Neural cell (in vitro differentiated cells): ENCODE measurements at regions not wholly inside any gene's neighbourhood (a gene's known extent, or its start where the extent isn't known, plus 50 kb on each side); places are given as distances from the start of the nearest gene placed in this dataset.

Experiments
- H2AFZ ChIP-seq: fragments of 200-600, 300-800 bp; sonication (generic), shearing (Covaris generic); 2 replicates; pipeline ENCODE4 v1.6.0; 2014; ENCODE audit warnings: low read depth, mild to moderate bottlenecking, antibody characterized with exemption, low read length, moderate library complexity
- H3F3A ChIP-seq: fragments of 200-600 bp; shearing (Covaris generic); 2 replicates; pipeline ENCODE4 v1.6.1; 2016; ENCODE audit warnings: mild to moderate bottlenecking, moderate library complexity, mixed read lengths, antibody characterized with exemption, low read length; ENCODE audit not compliant: insufficient read depth, poor library complexity, severe bottlenecking
- H3K27ac ChIP-seq: fragments of 200-600, 300-800 bp; sonication (generic), shearing (Covaris generic); 2 replicates; pipeline ENCODE4 v1.5.1; 2014; ENCODE audit warnings: mild to moderate bottlenecking, low read length, moderate library complexity
- H3K27me3 ChIP-seq: fragments of 300-800, 200-600 bp; sonication (generic), shearing (Covaris generic); 2 replicates; pipeline ENCODE4 v1.6.0; 2014; ENCODE audit warnings: mild to moderate bottlenecking, low read depth, low read length, moderate library complexity; ENCODE audit not compliant: insufficient read depth
- H3K36me3 ChIP-seq: fragments of 300-800, 200-600 bp; sonication (generic), shearing (Covaris generic); 2 replicates; pipeline ENCODE4 v1.5.1; 2014; ENCODE audit warnings: mild to moderate bottlenecking, antibody characterized with exemption, low read length, moderate library complexity; ENCODE audit not compliant: insufficient read depth
- H3K4me2 ChIP-seq: fragments of 300-800, 200-600 bp; sonication (generic), shearing (Covaris generic); 2 replicates; pipeline ENCODE4 v1.6.0; 2014; ENCODE audit warnings: mild to moderate bottlenecking, low read length
- H3K4me3 ChIP-seq: fragments of 300-800, 200-600 bp; sonication (generic), shearing (Covaris generic); 2 replicates; pipeline ENCODE4 v1.5.1; 2014; ENCODE audit warnings: mild to moderate bottlenecking, low read length, moderate library complexity
- H3K79me2 ChIP-seq: fragments of 200-600 bp; shearing (Covaris generic); replicated peaks from 2 replicates; pipeline ENCODE4 v1.6.0; 2014; ENCODE audit warnings: mild to moderate bottlenecking, low read length, moderate library complexity; ENCODE audit not compliant: insufficient read depth
- H3K9ac ChIP-seq: fragments of 300-800, 200-600 bp; sonication (generic), shearing (Covaris generic); 2 replicates; pipeline ENCODE4 v1.6.1; 2016; ENCODE audit warnings: mild to moderate bottlenecking, low read length, mixed read lengths
- H3K9me2 ChIP-seq: fragments of 200-600 bp; shearing (Covaris generic); 2 replicates; pipeline ENCODE4 v1.6.1; 2016; ENCODE audit warnings: mild to moderate bottlenecking, low read length, mixed read lengths; ENCODE audit not compliant: insufficient read depth
- H3K9me3 ChIP-seq: fragments of 200-600, 300-800 bp; sonication (generic), shearing (Covaris generic); 2 replicates; pipeline ENCODE4 v1.6.1; 2016; ENCODE audit warnings: mild to moderate bottlenecking, mixed run types, low read length, moderate library complexity, mixed read lengths
- H4K20me1 ChIP-seq: fragments of 200-600 bp; shearing (Covaris generic); 2 replicates; pipeline ENCODE4 v1.6.1; 2016; ENCODE audit warnings: mild to moderate bottlenecking, mixed run types; ENCODE audit not compliant: insufficient read depth
- EP300 ChIP-seq: fragments of 450-650 bp; conservative IDR thresholded peaks from 2 replicates; pipeline ENCODE4 v1.6.1; 2014; ENCODE audit warnings: antibody characterized with exemption, mild to moderate bottlenecking, moderate library complexity; ENCODE audit not compliant: poor library complexity, severe bottlenecking
- EZH2 ChIP-seq: fragments of 200-600, 300-800 bp; shearing (Covaris generic), sonication (generic); IDR thresholded peaks from 2 replicates; pipeline ENCODE4 v1.6.1; 2014; ENCODE audit warnings: antibody characterized with exemption, low read length, borderline replicate concordance, mild to moderate bottlenecking; ENCODE audit not compliant: insufficient read depth, poor library complexity, severe bottlenecking
- MXI1 ChIP-seq: fragments of 450-650 bp; conservative IDR thresholded peaks from 2 replicates; pipeline ENCODE4 v1.6.1; 2014; ENCODE audit warnings: antibody characterized with exemption, mild to moderate bottlenecking; ENCODE audit not compliant: poor library complexity, severe bottlenecking
- POLR2AphosphoS5 ChIP-seq: IDR thresholded peaks from 2 replicates; pipeline ENCODE4 v1.6.1; 2012
- RAD21 ChIP-seq: fragments of 450-650 bp; conservative IDR thresholded peaks from 2 replicates; pipeline ENCODE4 v1.6.1; 2014; ENCODE audit warnings: antibody characterized with exemption, mild to moderate bottlenecking, moderate library complexity
- REST ChIP-seq: IDR thresholded peaks from 2 replicates; pipeline ENCODE4 v1.6.1; 2012; ENCODE audit warnings: borderline replicate concordance
- SMC3 ChIP-seq: fragments of 450-650 bp; conservative IDR thresholded peaks from 2 replicates; pipeline ENCODE4 v1.6.1; 2014; ENCODE audit warnings: antibody characterized with exemption, mild to moderate bottlenecking, moderate library complexity; ENCODE audit not compliant: poor library complexity
- TAF1 ChIP-seq: IDR thresholded peaks from 2 replicates; pipeline ENCODE4 v1.6.1; 2012; ENCODE audit warnings: low read depth
- TF ChIP-seq, protein P1 (sequence below): fragments of 450-650 bp; IDR thresholded peaks from 2 replicates; pipeline ENCODE4 v1.5.1; 2014; ENCODE audit warnings: antibody characterized with exemption, mild to moderate bottlenecking, moderate library complexity; ENCODE audit not compliant: poor library complexity, severe bottlenecking

DNA sequence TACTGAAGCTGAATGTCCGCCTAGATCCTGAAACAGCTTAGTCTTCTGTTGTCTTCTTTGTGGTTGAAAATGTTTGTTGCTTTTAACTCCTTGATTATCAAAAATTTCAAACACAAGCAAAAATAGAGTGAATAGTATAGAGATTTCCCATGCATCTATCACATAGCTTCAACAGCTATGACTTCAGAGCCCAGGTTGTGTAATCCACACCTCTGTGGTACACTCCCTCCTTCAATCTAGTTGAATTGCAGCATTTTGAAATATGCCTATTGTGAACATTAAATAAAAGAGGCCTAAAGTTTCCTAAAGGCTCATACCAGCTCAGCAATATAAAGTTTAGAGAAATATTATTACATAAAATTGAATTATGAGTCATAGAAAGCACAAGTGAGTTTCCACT, 204.7 kb upstream of the HDAC9 start:
- Histone ChIP-seq H3K9me2 (no peaks in the 10 kb centered on the region), H3K27ac (no peak overlapping the region), H3K9me3 (no peaks in the 10 kb centered on the region), H3K9ac (no peak overlapping the region), H4K20me1 (no peaks in the 10 kb centered on the region), H2AFZ (no peak overlapping the region), H3K79me2 (no peaks in the 10 kb centered on the region), H3K4me2 (no peak overlapping the region), H3K27me3 (no peaks in the 10 kb centered on the region), H3F3A (no peaks in the 10 kb centered on the region), H3K36me3 (no peaks in the 10 kb centered on the region), H3K4me3 (no peak overlapping the region)
- TF ChIP-seq REST (no peak), MXI1 (no peak), POLR2AphosphoS5 (no peak), EZH2 (no peak), TAF1 (no peak), RAD21 (no peak), SMC3 (no peak), EP300 (no peak)
- TF ChIP-seq, protein P1, sequence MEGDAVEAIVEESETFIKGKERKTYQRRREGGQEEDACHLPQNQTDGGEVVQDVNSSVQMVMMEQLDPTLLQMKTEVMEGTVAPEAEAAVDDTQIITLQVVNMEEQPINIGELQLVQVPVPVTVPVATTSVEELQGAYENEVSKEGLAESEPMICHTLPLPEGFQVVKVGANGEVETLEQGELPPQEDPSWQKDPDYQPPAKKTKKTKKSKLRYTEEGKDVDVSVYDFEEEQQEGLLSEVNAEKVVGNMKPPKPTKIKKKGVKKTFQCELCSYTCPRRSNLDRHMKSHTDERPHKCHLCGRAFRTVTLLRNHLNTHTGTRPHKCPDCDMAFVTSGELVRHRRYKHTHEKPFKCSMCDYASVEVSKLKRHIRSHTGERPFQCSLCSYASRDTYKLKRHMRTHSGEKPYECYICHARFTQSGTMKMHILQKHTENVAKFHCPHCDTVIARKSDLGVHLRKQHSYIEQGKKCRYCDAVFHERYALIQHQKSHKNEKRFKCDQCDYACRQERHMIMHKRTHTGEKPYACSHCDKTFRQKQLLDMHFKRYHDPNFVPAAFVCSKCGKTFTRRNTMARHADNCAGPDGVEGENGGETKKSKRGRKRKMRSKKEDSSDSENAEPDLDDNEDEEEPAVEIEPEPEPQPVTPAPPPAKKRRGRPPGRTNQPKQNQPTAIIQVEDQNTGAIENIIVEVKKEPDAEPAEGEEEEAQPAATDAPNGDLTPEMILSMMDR, result no peak

- Histone ChIP-seq H3K4me3 (no peak overlapping the region), H3K9ac (no peak overlapping the region), H3K27ac (no peak overlapping the region), H3F3A (no peaks in the 10 kb centered on the region), H3K9me3 (no peaks in the 10 kb centered on the region), H3K79me2 (no peaks in the 10 kb centered on the region), H3K4me2 (no peak overlapping the region), H3K9me2 (no peaks in the 10 kb centered on the region), H2AFZ (no peak overlapping the region), H4K20me1 (no peaks in the 10 kb centered on the region), H3K36me3 (no peaks in the 10 kb centered on the region), H3K27me3 (no peaks in the 10 kb centered on the region)
- TF ChIP-seq EP300 (no peak), EZH2 (no peak), RAD21 (no peak), SMC3 (no peak), MXI1 (no peak), TAF1 (no peak), POLR2AphosphoS5 (no peak), REST (no peak)
- TF ChIP-seq, protein P1, result no peak
Measured at GRCh38 chr7:18292584-18292983, 203.0 kb upstream of the HDAC9 start.
